HuH-7 (cell line): ENCODE measurements at regions not wholly inside any gene's neighbourhood (a gene's known extent, or its start where the extent isn't known, plus 50 kb on each side); places are given as distances from the start of the nearest gene placed in this dataset.

ENCODE experiments used
- DNase-seq: peaks from one replicate; pipeline ENCODE4 v3.0.0; 2011; ENCODE audit warnings: low spot score

- no peak for DNase-seq
These were observed 115.7 kb upstream of the HIVEP3 start for GRCh38 chr1:42034426-42034825.

- no peak for DNase-seq
These were observed 114.9 kb upstream of the HIVEP3 start for GRCh38 chr1:42033629-42034028.

GRCh38 chr1:42017730-42018129 is 99.0 kb upstream of the HIVEP3 start:
- DNase-seq: no peak

GRCh38 chr1:42017259-42017658 is 98.5 kb upstream of the HIVEP3 start:
- DNase-seq: no peak

- no peak for DNase-seq
These were observed 96.1 kb upstream of the HIVEP3 start for GRCh38 chr1:42014823-42015222.

- DNase-seq: no peak
These were observed 95.3 kb upstream of the HIVEP3 start for GRCh38 chr1:42013881-42014470.

- no peak for DNase-seq
These were observed 94.1 kb upstream of the HIVEP3 start for GRCh38 chr1:42012852-42013251.

- no peak for DNase-seq
These were observed 91.7 kb upstream of the HIVEP3 start for GRCh38 chr1:42010381-42010780.

- DNase-seq: no peak
These were observed 89.5 kb upstream of the HIVEP3 start for GRCh38 chr1:42008264-42008663.

GRCh38 chr1:42006836-42007235 is 88.1 kb upstream of the HIVEP3 start:
- DNase-seq: no peak

GRCh38 chr1:42006093-42006492 is 87.4 kb upstream of the HIVEP3 start:
- no peak for DNase-seq

GRCh38 chr1:42005530-42005929 is 86.8 kb upstream of the HIVEP3 start:
- DNase-seq: no peak

GRCh38 chr1:42004860-42005259 is 86.1 kb upstream of the HIVEP3 start:
- no peak for DNase-seq

- DNase-seq: no peak
These were observed 85.6 kb upstream of the HIVEP3 start for GRCh38 chr1:42004322-42004721.

GRCh38 chr1:42003433-42003832 is 84.7 kb upstream of the HIVEP3 start:
- DNase-seq: no peak

GRCh38 chr1:42002220-42002619 is 83.5 kb upstream of the HIVEP3 start:
- DNase-seq: no peak

- DNase-seq: no peak
These were observed 82.0 kb upstream of the HIVEP3 start for GRCh38 chr1:42000766-42001165.

- no peak for DNase-seq
These were observed 81.2 kb upstream of the HIVEP3 start for GRCh38 chr1:41999884-42000283.

- no peak for DNase-seq
These were observed 79.5 kb upstream of the HIVEP3 start for GRCh38 chr1:41998250-41998649.

- no peak for DNase-seq
These were observed 78.4 kb upstream of the HIVEP3 start for GRCh38 chr1:41997153-41997552.

GRCh38 chr1:41995441-41996130 is 76.9 kb upstream of the HIVEP3 start:
- DNase-seq: no peak

GRCh38 chr1:41994195-41994894 is 75.6 kb upstream of the HIVEP3 start:
- DNase-seq: no peak

- no peak for DNase-seq
These were observed 64.7 kb upstream of the HIVEP3 start for GRCh38 chr1:41983451-41983850.

GRCh38 chr1:41981796-41982195 is 63.1 kb upstream of the HIVEP3 start:
- no peak for DNase-seq
